Epidermal melanocyte (primary cell): ENCODE measurements at regions not wholly inside any gene's neighbourhood (a gene's known extent, or its start where the extent isn't known, plus 50 kb on each side); places are given as distances from the start of the nearest gene placed in this dataset.
"Not testable (repeated sequence)": the region's sequence is repeated elsewhere in the genome, so short reads cannot be mapped to it uniquely, and the experiment has no call there.

ENCODE experiments used
- DNase-seq: peaks from one replicate; pipeline ENCODE4 v3.0.0; 2011; ENCODE audit warnings: low spot score; ENCODE audit not compliant: insufficient read length

DNA sequence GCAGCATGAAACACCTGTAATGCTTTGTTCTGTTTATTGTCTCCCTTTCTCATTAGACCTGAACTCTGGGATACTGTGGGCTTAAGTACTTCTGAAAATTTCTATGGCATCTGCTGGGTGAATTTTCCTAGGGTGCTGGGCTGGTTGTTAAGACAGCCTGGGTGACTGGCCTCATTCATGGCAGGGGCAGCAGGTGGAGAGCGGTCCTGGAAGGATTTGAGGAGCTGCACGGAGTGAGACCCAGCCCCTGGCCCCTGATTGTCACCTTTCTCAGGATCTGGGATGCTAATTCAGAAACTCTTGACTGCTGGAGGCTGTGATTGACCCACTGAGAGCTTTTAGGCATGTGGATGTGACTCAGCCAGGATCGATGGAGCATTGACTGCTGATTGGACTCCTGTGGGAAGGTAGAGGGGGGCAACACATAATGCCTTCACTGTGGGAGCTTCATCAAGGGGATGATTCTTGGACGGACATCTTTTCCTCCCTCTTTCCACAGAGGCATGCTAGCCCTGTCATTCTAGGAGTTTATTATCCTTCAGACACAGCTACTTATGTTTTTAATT, 252.0 kb downstream of the GOLGA6L6 start:
- DNase-seq = not testable (repeated sequence)

GRCh38 chr15:20288800-20289537, 252.6 kb downstream of the GOLGA6L6 start:
- not testable (repeated sequence) for DNase-seq

DNA sequence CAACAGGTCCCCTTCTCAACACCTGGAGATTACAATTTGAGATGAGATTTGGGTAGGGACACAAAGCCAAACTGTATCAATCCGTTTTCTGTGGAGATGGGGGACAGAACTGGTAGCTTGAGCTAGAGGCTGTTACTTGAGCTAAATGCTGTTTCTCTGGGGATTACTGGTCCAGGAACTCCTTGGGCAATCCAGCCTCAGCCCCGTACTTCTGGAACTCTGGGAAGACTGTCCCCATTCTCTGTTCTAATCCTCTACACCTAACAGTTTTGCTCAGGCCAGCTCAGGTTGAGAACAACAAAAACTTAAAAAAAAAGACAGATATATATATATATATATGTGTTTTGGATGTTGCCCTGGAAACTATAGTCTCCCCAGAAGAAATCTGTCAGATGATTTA, 255.0 kb downstream of the GOLGA6L6 start:
- DNase-seq = not testable (repeated sequence)

DNA sequence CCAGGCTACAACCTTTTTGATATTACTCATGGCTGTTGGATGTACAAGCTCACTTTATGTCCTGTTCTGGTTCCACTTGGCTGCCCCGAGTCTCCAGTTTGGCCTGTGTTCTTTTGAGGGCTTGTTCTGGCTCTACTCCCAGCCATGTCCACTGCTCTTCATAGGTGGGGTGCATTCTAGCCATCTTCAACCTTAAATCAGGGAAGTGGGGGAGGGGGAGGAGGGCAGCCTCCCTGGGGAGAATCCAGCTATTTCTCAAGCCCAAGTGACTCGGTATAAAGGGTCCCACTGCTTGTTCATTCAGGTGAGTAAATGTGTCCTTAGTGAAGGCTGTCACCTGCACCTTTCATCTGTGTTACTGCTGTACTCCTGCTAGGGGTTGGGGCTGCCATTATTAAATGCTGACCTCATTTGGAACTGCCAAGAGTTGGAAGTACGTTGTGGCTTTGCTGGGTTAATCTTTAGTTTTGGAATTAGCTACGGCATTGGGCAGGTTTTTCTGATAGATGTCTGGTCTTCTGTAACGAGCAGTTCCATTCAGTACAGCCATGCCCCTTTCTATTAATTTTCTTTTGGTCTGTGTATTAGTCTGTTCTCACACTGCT, 255.8 kb downstream of the GOLGA6L6 start:
- not testable (repeated sequence) for DNase-seq

DNA sequence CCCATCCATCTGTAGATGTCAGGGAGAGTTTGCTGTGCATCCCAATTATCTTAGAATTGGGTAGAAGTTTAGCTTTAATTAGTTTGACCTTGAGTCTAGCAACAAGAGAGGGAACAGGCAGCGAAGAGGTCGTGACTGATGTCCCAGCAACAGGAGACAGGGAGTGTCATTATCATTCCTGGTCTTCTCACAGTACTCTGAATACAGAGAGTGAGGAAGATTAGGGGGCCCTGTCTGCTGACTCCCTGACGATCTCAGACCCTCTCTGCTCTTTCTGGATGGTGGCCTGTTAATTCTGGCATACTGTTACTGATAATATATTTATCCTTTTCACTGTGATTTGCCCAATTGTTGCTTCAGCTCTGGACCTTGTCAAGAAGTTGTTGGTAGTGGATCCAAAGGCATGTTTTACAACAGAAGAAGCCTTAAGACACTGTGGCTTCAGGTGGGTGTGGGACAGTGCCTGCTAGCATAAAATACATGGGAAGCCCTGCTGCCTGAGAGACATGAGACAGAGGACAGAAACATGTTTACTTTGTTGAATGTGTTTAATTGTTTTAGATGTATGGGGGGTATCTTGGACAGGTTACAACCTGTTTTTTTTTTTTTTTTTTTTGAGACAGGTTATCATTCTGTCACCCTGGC, 256.6 kb downstream of the GOLGA6L6 start:
- DNase-seq = not testable (repeated sequence)

GRCh38 chr15:20283651-20284050, 257.9 kb downstream of the GOLGA6L6 start:
- not testable (repeated sequence) for DNase-seq

GRCh38 chr15:20282491-20282943, 259.1 kb downstream of the GOLGA6L6 start:
- not testable (repeated sequence) for DNase-seq

DNA sequence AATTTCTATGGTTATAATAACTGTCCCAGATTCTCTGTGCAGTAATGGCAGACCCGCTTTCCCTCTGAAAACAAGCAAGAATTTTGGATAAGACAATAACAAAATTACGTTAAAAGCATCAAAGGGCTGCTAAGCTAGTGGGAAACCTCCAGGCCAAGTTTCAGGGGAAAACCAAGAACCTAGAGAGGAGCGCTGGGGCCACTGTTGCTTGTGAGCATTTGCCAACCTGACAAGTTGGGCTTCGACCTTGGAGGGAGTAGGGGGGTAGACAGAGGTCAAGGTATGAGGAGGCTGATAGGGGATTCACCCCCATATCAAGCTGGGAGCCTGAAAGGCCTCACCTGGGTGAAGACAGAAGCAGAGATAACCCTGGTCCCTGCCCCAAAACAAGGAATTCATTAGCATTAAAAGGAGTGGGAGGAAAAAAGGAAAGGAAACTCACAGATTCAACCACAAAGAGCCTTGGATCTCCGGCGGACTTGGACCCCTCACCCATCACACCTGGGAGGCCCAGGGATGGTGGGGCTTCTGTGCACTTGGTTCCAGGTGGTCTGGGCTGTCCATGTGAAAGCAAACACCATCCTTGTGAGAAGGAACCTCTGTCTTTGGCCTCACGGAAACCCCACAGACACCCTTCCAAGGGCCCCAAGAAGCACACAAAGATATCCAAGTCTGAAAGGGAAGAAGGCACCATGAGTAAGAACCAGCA, 259.9 kb downstream of the GOLGA6L6 start:
- not testable (repeated sequence) for DNase-seq

- DNase-seq = no peak
Observed at GRCh38 chr15:20280933-20281463, 260.6 kb downstream of the GOLGA6L6 start.

GRCh38 chr15:20280141-20280932, 261.3 kb downstream of the GOLGA6L6 start:
- not testable (repeated sequence) for DNase-seq

- DNase-seq = not testable (repeated sequence)
Observed at GRCh38 chr15:20279056-20279455, 262.5 kb downstream of the GOLGA6L6 start.

DNA sequence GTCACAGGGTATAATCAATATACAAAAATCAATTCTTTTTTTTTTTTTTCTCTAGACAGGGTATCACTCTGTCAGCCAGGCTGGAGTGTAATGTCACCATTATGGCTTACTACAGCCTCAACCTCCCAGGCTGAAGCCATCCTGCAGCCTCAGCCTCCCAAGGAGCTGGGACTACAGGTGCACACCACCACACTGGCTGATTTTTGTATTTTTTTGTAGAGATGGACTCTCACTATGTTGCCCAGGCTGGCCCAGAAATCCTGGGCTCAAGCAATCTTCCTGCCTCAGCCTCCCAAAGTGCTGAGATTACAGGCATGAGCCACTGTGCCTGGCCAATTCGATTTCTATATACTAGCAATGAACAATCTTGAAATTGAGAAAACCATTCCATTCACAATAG, 263.2 kb downstream of the GOLGA6L6 start:
- DNase-seq = not testable (repeated sequence)

- DNase-seq = not testable (repeated sequence)
Observed at GRCh38 chr15:20277451-20277850, 264.1 kb downstream of the GOLGA6L6 start.

- not testable (repeated sequence) for DNase-seq
Observed at GRCh38 chr15:20276312-20277114, 265.1 kb downstream of the GOLGA6L6 start.

GRCh38 chr15:20275373-20275967, 266.1 kb downstream of the GOLGA6L6 start:
- not testable (repeated sequence) for DNase-seq

- DNase-seq = no peak
Observed at GRCh38 chr15:20272422-20273184, 269.0 kb downstream of the GOLGA6L6 start.

DNA sequence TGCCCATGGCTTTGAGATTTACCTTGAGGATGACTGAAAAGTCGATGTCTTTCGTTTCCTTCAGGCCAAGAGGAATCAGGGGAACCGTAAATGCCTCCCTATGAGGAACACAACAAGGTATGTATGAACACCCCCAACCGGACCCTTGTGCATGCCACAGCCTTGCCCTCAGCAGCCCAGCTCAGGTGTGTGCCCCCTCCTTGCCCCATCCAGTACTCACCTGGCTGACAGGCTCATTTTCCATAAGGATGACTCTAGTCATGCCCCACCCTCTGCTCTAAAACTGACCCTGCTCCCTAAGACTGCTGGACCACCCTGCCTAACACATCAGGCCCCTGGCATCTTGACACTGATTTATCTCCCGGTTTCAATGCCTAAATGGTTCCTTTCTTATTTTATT, 270.0 kb downstream of the GOLGA6L6 start:
- no peak for DNase-seq

GRCh38 chr15:20269956-20270355, 271.6 kb downstream of the GOLGA6L6 start:
- not testable (repeated sequence) for DNase-seq
